Keratinocyte (primary cell): ENCODE measurements at regions not wholly inside any gene's neighbourhood (a gene's known extent, or its start where the extent isn't known, plus 50 kb on each side); places are given as distances from the start of the nearest gene placed in this dataset.

ENCODE experiments used
- DNase-seq: peaks from one replicate; pipeline ENCODE4 v3.0.0-alpha.2; 2011; ENCODE audit warnings: low read depth, missing footprints, low spot score
- FAIRE-seq: peaks from 2 replicates; lab custom pipeline; 2011; peaks lifted over from hg19 to GRCh38; lab: Jason Lieb, UNC
- H2AFZ ChIP-seq: 2 replicates; pipeline ENCODE4 v1.6.0; 2012; ENCODE audit warnings: low read length, control low read depth, inconsistent platforms; ENCODE audit not compliant: control insufficient read depth
- H3K27ac ChIP-seq: 2 replicates; pipeline ENCODE4 v1.5.1; 2011; ENCODE audit warnings: low read length; ENCODE audit not compliant: control insufficient read depth, insufficient read depth
- H3K27me3 ChIP-seq: 3 replicates; pipeline ENCODE4 v1.6.0; 2011; ENCODE audit warnings: low read length; ENCODE audit not compliant: control insufficient read depth, insufficient read depth; ENCODE audit errors: extremely low read depth
- H3K36me3 ChIP-seq, 2 experiments: 2 replicates in 1 of 2; 3 replicates in 1 of 2; pipeline ENCODE4 v1.5.1; 2011; ENCODE audit warnings: low read length in 2 of 2, mild to moderate bottlenecking in 1 of 2; ENCODE audit not compliant: control insufficient read depth in 2 of 2, insufficient read depth in 2 of 2; ENCODE audit errors: extremely low read depth in 1 of 2
- H3K4me1 ChIP-seq: 3 replicates; pipeline ENCODE4 v1.5.1; 2011; ENCODE audit warnings: low read length; ENCODE audit not compliant: control insufficient read depth, insufficient read depth; ENCODE audit errors: extremely low read depth
- H3K4me2 ChIP-seq: 3 replicates; pipeline ENCODE4 v1.6.0; 2011; ENCODE audit warnings: low read depth, low read length; ENCODE audit not compliant: control insufficient read depth, insufficient read depth; ENCODE audit errors: extremely low read depth
- H3K4me3 ChIP-seq, 3 experiments: fragments of 200-600 bp in 1 of 3; sonication (generic) in 1 of 3; 2 replicates in 2 of 3; 3 replicates in 1 of 3; pipeline ENCODE4 v1.5.1; 2011 to 2016; ENCODE audit warnings: low read length in 3 of 3, mild to moderate bottlenecking in 3 of 3, control low read depth in 2 of 3, inconsistent platforms in 1 of 3, low read depth in 1 of 3, mixed read lengths in 1 of 3, mixed run types in 1 of 3, moderate library complexity in 1 of 3; ENCODE audit not compliant: control insufficient read depth in 2 of 3, insufficient read depth in 2 of 3; ENCODE audit errors: extremely low read depth in 1 of 3
- H3K79me2 ChIP-seq: 2 replicates; pipeline ENCODE4 v1.6.0; 2012; ENCODE audit warnings: low read length; ENCODE audit not compliant: control insufficient read depth, insufficient read depth
- H3K9ac ChIP-seq: 3 replicates; pipeline ENCODE4 v1.6.0; 2011; ENCODE audit warnings: low read length; ENCODE audit not compliant: control insufficient read depth, insufficient read depth; ENCODE audit errors: extremely low read depth
- H3K9me1 ChIP-seq: 3 replicates; pipeline ENCODE4 v1.6.0; 2011; ENCODE audit warnings: low read length; ENCODE audit not compliant: control insufficient read depth, insufficient read depth; ENCODE audit errors: extremely low read depth
- H3K9me3 ChIP-seq: 2 replicates; pipeline ENCODE4 v1.5.1; 2012; ENCODE audit warnings: low read depth, low read length; ENCODE audit not compliant: control insufficient read depth
- H4K20me1 ChIP-seq: 3 replicates; pipeline ENCODE4 v1.6.0; 2011; ENCODE audit warnings: low read length; ENCODE audit not compliant: control insufficient read depth, insufficient read depth; ENCODE audit errors: extremely low read depth
- EZH2 ChIP-seq: IDR thresholded peaks from one replicate; pipeline ENCODE4 v1.6.1; 2012; ENCODE audit warnings: inconsistent platforms, mild to moderate bottlenecking, low read length, moderate library complexity
- dilution Hi-C: fragments of 300-500 bp; cut with MboI; formaldehyde crosslinking; loops from one replicate; pipeline ENCODE4 v1.7.0; 2020; ENCODE audit warnings: low sequenced_read_pairs; ENCODE audit not compliant: extremely low pct_ligation_motif_present
- TF ChIP-seq, protein P1 (sequence below), 3 experiments: IDR thresholded peaks in 1 of 3; conservative IDR thresholded peaks in 1 of 3; optimal IDR thresholded peaks in 1 of 3; 2 replicates in 2 of 3; 3 replicates in 1 of 3; pipeline versions ENCODE3 to v1.5.1; 2011; ENCODE audit warnings: low read length in 3 of 3, mild to moderate bottlenecking in 3 of 3, moderate library complexity in 2 of 3, control low read depth in 1 of 3, inconsistent platforms in 1 of 3; ENCODE audit not compliant: insufficient read depth in 2 of 3; ENCODE audit errors: extremely low read depth in 1 of 3

DNA sequence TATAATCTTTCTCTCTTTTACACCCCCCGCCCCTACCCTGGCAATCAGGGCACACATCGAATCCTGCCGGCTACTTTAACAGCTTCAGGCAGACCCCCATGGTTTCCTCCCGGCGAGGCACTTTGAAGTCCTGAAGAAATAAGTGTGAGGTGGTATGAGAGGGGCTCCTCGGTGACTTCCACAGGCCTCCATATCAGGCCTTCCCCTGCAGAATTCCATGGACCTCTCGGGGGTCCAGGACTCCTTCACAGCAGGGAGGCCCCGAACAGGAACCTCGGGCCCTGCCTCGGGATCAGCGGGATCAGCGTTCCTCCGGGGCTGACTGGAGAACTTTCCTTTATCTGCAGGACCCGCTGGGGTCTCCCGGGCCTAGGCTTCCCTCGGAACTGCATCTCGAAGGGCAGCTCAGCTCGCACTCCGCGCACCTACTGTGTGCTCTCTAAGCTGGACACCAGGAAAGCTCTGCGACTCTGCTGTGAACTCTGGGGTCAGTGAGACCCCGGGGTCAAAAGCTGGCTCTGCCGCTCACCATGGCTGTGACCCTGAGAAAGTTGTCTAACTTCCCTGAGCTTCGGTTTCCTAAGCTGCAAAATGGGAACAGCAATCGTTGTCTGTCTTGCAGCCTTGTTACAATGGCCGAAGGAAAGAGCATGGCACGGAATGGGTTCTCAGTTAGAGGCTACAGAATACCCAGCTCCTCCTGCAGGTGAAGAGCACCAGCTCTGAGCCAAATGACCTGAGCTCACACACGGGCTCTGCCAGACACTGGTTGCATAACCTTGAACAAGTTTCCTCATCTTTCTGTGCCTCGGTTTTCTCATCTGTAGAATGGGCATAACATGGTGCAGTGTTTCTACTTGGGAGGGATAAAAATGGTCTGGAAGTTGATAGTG, 97.4 kb upstream of the ID2 start:
- DNase-seq: no peak
- H3K36me3 ChIP-seq: no peaks in the 10 kb centered on the region
- H3K9me1 ChIP-seq: no peaks in the 10 kb centered on the region
- no peaks in the 10 kb centered on the region for H3K4me1 ChIP-seq
- H3K4me3 ChIP-seq: no peak overlapping the region
- no peak overlapping the region for H3K9ac ChIP-seq
- H2AFZ ChIP-seq: no peak overlapping the region
- dilution Hi-C loops: no loop called here
- no peaks in the 10 kb centered on the region for H3K79me2 ChIP-seq
- H3K27me3 ChIP-seq: no peaks in the 10 kb centered on the region
- TF ChIP-seq, protein P1, sequence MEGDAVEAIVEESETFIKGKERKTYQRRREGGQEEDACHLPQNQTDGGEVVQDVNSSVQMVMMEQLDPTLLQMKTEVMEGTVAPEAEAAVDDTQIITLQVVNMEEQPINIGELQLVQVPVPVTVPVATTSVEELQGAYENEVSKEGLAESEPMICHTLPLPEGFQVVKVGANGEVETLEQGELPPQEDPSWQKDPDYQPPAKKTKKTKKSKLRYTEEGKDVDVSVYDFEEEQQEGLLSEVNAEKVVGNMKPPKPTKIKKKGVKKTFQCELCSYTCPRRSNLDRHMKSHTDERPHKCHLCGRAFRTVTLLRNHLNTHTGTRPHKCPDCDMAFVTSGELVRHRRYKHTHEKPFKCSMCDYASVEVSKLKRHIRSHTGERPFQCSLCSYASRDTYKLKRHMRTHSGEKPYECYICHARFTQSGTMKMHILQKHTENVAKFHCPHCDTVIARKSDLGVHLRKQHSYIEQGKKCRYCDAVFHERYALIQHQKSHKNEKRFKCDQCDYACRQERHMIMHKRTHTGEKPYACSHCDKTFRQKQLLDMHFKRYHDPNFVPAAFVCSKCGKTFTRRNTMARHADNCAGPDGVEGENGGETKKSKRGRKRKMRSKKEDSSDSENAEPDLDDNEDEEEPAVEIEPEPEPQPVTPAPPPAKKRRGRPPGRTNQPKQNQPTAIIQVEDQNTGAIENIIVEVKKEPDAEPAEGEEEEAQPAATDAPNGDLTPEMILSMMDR (optimal IDR thresholded peaks at IDR 0.05 in 1 of 3, IDR thresholded peaks at IDR 0.05 in 1 of 3, conservative IDR thresholded peaks at IDR 0.05 in 1 of 3; ENCODE audit: extremely low read depth in 1 of 3, insufficient read depth in 2 of 3, low read length in 3 of 3): no peak
- no peak for TF ChIP-seq EZH2
- no peak overlapping the region for H3K27ac ChIP-seq
- H3K4me2 ChIP-seq: peak overlapping the region; percentile 18
- H4K20me1 ChIP-seq: no peaks in the 10 kb centered on the region
- no peak for FAIRE-seq
- H3K9me3 ChIP-seq: no peaks in the 10 kb centered on the region

DNA sequence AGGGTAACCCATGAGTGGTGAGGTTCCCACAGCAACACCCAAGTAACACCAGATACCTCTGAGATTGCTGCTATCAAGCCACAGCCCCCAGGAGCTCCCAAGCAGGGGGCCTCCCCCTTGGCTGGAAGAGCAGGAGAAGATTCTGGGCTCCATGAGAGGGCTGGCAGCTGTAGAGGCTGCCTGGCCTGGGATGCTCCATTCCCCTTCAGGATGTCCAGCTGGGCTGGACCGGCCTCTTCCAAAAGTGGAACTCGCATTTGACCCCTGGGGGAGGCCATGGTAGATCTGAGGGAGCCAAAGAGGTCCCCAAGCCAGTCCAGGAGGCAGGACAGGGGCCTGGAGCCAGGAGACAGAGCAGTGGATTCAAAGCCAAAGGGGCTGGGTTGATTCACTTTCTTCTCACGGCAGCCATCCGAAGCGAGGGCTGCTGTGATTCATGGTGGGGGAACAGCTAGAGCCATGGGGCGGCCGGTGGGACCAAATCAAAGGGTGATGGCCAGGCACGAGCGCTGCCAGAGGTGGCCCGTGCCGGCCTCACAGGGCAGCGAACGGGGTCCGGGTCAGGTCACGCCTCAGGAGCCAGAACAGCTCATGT, 95.3 kb upstream of the ID2 start:
- Histone ChIP-seq H3K9me1 (no peaks in the 10 kb centered on the region), H3K79me2 (no peaks in the 10 kb centered on the region), H3K4me3 (no peak overlapping the region), H3K27me3 (no peaks in the 10 kb centered on the region), H3K9ac (no peak overlapping the region), H3K36me3 (no peaks in the 10 kb centered on the region), H2AFZ (no peak overlapping the region), H3K4me1 (no peaks in the 10 kb centered on the region), H3K27ac (no peak overlapping the region), H4K20me1 (no peaks in the 10 kb centered on the region), H3K9me3 (no peaks in the 10 kb centered on the region), H3K4me2 (no peak overlapping the region)
- FAIRE-seq: no peak
- dilution Hi-C loops: no loop called here
- TF ChIP-seq EZH2: no peak
- no peak for DNase-seq
